ENCODE measurements at regions not wholly inside any gene's neighbourhood (a gene's known extent, or its start where the extent isn't known, plus 50 kb on each side); places are given as distances from the start of the nearest gene placed in this dataset.

DNA sequence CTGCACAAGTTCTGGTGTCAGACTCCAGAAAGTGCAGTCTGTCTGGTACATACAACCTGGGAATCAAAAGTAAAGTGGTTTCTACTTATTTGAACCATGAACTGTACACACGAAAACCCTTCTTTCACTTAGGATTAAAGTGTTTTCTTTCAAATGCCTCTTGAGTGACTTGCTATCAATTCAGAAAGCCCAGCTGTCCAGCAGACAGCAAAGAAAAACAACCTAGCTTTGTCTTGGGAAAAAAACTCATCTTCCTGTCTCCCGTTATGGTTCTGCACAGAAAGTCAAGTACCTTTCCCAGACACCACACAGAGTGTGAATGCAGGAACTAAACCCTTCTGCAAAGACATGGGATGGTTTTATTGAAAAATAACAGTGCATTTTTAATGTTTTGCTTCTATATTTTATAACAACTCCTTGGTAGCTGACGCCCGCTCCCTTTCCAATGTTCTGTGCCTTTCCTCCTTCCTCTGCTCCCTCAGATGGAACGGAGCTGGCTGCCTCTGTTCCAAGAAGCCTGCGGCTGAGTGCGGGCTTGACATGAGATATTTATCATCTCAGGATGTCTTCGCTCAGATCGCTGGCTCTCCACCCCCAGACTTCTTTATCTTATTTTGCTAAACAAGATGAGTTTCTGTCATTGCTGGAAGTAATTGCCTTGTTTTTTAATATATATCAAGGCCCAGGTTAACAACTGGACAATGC, 322.3 kb upstream of the B3GAT1 start:
- Mint-ChIP-seq H3K36me3 (no peaks in the 10 kb centered on the region), H3K27me3 (ENCODE audit: low read depth) (peaks cover 16% of the 10 kb centered on the region), H3K4me1 (peaks cover 33% of the 10 kb centered on the region), H3K27ac (no peak overlapping the region), H3K9me3 (peaks cover 8% of the 10 kb centered on the region), H3K4me3 (no peak overlapping the region)
- POLR2A ChIA-PET = no interaction called here
- ATAC-seq (no peak), DNase-seq (ENCODE audit: low spot score) (no peak)
- no peak for TF ChIP-seq KAT7 (CRISPR knock-in tag; IDR thresholded peaks at IDR 0.05; ENCODE audit: borderline replicate concordance)
- TF ChIP-seq, protein P1, sequence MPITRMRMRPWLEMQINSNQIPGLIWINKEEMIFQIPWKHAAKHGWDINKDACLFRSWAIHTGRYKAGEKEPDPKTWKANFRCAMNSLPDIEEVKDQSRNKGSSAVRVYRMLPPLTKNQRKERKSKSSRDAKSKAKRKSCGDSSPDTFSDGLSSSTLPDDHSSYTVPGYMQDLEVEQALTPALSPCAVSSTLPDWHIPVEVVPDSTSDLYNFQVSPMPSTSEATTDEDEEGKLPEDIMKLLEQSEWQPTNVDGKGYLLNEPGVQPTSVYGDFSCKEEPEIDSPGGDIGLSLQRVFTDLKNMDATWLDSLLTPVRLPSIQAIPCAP (CRISPR knock-in tag; IDR thresholded peaks at IDR 0.05) = no peak
- no peak for TF ChIP-seq ZNF671 (CRISPR knock-in tag; IDR thresholded peaks at IDR 0.05)
- TF ChIP-seq FOXK1 (CRISPR knock-in tag; IDR thresholded peaks at IDR 0.05) = no peak
- TF ChIP-seq, protein P2, sequence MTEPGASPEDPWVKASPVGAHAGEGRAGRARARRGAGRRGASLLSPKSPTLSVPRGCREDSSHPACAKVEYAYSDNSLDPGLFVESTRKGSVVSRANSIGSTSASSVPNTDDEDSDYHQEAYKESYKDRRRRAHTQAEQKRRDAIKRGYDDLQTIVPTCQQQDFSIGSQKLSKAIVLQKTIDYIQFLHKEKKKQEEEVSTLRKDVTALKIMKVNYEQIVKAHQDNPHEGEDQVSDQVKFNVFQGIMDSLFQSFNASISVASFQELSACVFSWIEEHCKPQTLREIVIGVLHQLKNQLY (CRISPR knock-in tag; IDR thresholded peaks at IDR 0.05) = no peak
- TF ChIP-seq JAZF1 (CRISPR knock-in tag; IDR thresholded peaks at IDR 0.05) = no peak
- TF ChIP-seq TEAD1 (CRISPR knock-in tag; IDR thresholded peaks at IDR 0.05) = no peak
- TF ChIP-seq, protein P3, sequence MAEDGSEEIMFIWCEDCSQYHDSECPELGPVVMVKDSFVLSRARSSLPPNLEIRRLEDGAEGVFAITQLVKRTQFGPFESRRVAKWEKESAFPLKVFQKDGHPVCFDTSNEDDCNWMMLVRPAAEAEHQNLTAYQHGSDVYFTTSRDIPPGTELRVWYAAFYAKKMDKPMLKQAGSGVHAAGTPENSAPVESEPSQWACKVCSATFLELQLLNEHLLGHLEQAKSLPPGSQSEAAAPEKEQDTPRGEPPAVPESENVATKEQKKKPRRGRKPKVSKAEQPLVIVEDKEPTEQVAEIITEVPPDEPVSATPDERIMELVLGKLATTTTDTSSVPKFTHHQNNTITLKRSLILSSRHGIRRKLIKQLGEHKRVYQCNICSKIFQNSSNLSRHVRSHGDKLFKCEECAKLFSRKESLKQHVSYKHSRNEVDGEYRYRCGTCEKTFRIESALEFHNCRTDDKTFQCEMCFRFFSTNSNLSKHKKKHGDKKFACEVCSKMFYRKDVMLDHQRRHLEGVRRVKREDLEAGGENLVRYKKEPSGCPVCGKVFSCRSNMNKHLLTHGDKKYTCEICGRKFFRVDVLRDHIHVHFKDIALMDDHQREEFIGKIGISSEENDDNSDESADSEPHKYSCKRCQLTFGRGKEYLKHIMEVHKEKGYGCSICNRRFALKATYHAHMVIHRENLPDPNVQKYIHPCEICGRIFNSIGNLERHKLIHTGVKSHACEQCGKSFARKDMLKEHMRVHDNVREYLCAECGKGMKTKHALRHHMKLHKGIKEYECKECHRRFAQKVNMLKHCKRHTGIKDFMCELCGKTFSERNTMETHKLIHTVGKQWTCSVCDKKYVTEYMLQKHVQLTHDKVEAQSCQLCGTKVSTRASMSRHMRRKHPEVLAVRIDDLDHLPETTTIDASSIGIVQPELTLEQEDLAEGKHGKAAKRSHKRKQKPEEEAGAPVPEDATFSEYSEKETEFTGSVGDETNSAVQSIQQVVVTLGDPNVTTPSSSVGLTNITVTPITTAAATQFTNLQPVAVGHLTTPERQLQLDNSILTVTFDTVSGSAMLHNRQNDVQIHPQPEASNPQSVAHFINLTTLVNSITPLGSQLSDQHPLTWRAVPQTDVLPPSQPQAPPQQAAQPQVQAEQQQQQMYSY (CRISPR knock-in tag; IDR thresholded peaks at IDR 0.05) = no peak
- TF ChIP-seq NFATC4 (CRISPR knock-in tag; IDR thresholded peaks at IDR 0.05) = no peak
- no peak for TF ChIP-seq TP53 (CRISPR knock-in tag; IDR thresholded peaks at IDR 0.05)
- no peak for TF ChIP-seq SP1 (CRISPR knock-in tag; conservative IDR thresholded peaks at IDR 0.05)
- no peak for TF ChIP-seq ZBTB21 (CRISPR knock-in tag; IDR thresholded peaks at IDR 0.05; ENCODE audit: borderline replicate concordance)
- TF ChIP-seq ZNF138 (CRISPR knock-in tag; conservative IDR thresholded peaks at IDR 0.05) = no peak
- TF ChIP-seq ZNF263 (CRISPR knock-in tag; IDR thresholded peaks at IDR 0.05; ENCODE audit: low read depth) = no peak
- CTCF ChIA-PET = interaction anchor here (1.2 kb wide), 1 partner anchor 9 kb away, joined by 4 read pairs; no protein-coding TSS in a partner anchor

DNA sequence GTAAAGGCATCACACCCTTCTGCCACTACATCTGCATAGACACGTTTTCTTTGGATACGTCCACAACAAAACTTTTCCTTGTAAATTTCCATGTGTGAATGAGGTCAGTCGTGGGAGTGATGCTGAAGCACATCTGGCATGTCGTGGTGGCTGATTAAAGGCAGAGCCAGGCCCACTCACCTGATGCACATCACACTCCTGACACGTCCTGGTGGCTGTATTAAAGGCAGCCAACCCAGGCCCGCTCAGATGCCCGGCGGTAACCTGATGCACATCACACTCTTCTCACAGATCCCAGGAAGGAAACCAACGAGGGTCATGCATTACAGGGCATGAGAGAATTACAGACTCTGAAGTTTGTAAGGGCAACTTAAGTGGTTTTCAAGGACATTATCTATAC, 321.6 kb upstream of the B3GAT1 start:
- ATAC-seq (no peak), DNase-seq (ENCODE audit: low spot score) (no peak)
- Mint-ChIP-seq H3K27me3 (ENCODE audit: low read depth) (peaks cover 16% of the 10 kb centered on the region), H3K27ac (no peak overlapping the region), H3K4me1 (peaks cover 36% of the 10 kb centered on the region), H3K4me3 (no peak overlapping the region), H3K36me3 (no peaks in the 10 kb centered on the region; the same call in 1 of the 2 replicates), H3K9me3 (peaks cover 8% of the 10 kb centered on the region)
- no peak for TF ChIP-seq FOXP1 (CRISPR knock-in tag; IDR thresholded peaks at IDR 0.05; ENCODE audit: borderline replicate concordance)
- TF ChIP-seq, protein P4, sequence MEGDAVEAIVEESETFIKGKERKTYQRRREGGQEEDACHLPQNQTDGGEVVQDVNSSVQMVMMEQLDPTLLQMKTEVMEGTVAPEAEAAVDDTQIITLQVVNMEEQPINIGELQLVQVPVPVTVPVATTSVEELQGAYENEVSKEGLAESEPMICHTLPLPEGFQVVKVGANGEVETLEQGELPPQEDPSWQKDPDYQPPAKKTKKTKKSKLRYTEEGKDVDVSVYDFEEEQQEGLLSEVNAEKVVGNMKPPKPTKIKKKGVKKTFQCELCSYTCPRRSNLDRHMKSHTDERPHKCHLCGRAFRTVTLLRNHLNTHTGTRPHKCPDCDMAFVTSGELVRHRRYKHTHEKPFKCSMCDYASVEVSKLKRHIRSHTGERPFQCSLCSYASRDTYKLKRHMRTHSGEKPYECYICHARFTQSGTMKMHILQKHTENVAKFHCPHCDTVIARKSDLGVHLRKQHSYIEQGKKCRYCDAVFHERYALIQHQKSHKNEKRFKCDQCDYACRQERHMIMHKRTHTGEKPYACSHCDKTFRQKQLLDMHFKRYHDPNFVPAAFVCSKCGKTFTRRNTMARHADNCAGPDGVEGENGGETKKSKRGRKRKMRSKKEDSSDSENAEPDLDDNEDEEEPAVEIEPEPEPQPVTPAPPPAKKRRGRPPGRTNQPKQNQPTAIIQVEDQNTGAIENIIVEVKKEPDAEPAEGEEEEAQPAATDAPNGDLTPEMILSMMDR (IDR thresholded peaks at IDR 0.05) = no peak
- no peak for TF ChIP-seq GTF2I (CRISPR knock-in tag; conservative IDR thresholded peaks at IDR 0.05)
- TF ChIP-seq, protein P5, sequence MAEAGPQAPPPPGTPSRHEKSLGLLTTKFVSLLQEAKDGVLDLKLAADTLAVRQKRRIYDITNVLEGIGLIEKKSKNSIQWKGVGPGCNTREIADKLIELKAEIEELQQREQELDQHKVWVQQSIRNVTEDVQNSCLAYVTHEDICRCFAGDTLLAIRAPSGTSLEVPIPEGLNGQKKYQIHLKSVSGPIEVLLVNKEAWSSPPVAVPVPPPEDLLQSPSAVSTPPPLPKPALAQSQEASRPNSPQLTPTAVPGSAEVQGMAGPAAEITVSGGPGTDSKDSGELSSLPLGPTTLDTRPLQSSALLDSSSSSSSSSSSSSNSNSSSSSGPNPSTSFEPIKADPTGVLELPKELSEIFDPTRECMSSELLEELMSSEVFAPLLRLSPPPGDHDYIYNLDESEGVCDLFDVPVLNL (CRISPR knock-in tag; IDR thresholded peaks at IDR 0.05; ENCODE audit: borderline replicate concordance, low read depth) = no peak
- TF ChIP-seq, protein P6, sequence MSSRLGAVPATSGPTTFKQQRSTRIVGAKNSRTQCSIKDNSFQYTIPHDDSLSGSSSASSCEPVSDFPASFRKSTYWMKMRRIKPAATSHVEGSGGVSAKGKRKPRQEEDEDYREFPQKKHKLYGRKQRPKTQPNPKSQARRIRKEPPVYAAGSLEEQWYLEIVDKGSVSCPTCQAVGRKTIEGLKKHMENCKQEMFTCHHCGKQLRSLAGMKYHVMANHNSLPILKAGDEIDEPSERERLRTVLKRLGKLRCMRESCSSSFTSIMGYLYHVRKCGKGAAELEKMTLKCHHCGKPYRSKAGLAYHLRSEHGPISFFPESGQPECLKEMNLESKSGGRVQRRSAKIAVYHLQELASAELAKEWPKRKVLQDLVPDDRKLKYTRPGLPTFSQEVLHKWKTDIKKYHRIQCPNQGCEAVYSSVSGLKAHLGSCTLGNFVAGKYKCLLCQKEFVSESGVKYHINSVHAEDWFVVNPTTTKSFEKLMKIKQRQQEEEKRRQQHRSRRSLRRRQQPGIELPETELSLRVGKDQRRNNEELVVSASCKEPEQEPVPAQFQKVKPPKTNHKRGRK (CRISPR knock-in tag; IDR thresholded peaks at IDR 0.05; ENCODE audit: borderline replicate concordance) = no peak
- TF ChIP-seq, protein P7, sequence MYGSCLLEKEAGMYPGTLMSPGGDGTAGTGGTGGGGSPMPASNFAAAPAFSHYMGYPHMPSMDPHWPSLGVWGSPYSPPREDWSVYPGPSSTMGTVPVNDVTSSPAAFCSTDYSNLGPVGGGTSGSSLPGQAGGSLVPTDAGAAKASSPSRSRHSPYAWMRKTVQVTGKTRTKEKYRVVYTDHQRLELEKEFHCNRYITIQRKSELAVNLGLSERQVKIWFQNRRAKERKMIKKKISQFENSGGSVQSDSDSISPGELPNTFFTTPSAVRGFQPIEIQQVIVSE (CRISPR knock-in tag; IDR thresholded peaks at IDR 0.05; ENCODE audit: borderline replicate concordance) = no peak
- CTCF ChIA-PET = interaction anchor here (1.2 kb wide), 1 partner anchor 8 kb away, joined by 4 read pairs; no protein-coding TSS in a partner anchor
- POLR2A ChIA-PET = no interaction called here

Measured in WTC11 (cell line).